Putamen (tissue), 1 donor: ENCODE measurements at regions not wholly inside any gene's neighbourhood (a gene's known extent, or its start where the extent isn't known, plus 50 kb on each side); places are given as distances from the start of the nearest gene placed in this dataset.

ENCODE experiments used
- DNase-seq: peaks from one replicate; pipeline ENCODE4 v3.0.0-alpha.2; 2016; ENCODE audit warnings: low spot score

DNA sequence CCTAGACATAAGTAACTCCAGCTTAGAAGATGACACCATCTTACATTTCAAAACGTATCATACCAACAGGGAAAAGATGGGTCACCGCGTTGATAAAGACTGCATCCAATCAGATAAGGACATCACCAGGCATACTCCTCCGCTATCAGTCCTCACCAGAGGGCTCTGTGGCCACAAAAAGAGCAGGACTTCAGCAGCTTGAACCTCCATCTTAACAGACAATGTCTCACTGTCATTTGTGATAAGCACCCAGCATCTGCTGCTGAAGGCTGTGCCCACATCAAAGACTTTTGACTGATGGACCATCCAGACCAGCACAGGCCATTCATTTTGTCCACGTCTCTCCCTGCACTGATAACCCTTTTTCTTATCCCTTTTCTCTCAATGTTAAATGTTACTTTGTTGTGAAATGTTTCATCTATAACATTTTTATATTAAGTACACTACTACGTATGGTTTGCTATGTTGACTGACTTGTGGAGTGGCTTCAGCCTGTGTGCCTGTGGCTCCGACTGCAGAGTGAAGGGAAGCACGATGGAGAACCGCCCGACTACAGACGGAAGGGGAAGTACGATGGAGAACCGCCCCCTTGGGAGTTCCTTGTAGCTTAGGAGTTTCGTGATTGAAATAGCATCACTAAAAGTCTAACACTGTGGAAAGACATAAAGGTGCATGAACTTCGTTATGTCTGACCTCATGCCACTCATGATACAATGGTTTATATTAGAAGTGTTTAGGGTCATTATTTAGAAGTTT, 595.4 kb upstream of the AGA start:
- no peak for DNase-seq

DNA sequence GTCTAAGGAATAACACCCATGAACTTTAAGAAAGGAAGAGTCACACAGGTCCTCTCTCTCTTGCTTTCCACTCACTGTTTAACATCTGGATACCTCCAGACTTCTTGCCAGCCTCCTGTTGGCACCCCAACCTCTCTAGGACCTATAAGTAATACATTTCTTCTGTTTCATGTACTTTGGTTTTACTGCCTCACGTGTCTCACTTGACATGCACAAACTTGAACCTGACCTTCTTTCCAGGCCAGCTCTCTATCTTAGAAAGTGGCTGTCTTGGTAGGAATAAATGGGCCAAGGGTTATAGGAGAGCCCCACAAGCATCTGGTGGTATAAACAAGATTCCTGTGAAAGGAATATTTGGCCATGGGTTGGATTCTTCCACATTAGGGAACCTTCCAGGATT, 614.8 kb upstream of the AGA start:
- no peak for DNase-seq

DNA sequence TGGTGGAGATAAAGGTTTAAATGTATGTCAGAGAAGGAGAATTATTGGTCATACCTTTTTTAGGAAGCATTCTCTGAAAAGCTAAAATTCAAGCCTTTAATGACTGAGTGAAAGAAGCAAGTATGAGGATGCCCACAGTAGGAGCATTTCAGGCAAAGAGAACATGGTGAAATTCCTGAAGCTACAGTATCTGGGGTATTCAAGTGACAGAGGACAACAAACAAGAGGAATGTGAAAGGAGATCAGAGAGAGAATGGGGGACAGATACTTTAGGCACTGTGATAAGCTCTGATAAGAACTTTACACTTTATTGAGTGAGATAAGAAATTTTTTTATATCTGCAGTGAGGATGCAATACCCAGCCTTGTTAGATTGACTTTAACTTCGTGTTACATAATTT, 621.3 kb upstream of the AGA start:
- no peak for DNase-seq

DNA sequence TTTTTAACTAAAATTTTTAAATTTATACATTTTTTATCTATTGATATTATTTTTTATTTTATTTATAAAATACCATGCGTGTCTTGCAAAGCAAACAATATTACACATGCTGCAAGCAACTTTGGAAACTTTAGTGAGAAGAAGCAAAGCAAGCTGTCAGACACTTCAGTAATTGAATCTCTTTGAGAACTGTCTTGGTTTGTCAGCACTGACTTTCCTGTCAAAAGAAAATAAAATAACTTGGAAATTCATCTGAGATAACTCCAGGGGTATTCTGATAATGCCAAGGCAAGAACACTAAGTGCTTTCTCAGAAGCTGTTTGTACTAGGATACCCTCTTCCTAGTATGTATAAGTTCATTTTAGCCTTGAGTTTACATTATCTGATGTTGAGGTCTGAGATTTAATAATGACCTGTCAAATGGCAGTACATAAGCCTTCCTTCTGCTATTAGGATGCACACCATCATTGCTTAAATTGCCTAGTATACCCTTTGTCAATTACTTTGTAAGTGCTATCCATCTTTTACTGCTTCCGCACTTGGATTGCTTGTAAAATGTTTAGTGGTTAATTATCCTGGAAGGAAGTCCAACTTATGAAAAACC, 624.2 kb upstream of the AGA start:
- no peak for DNase-seq

DNA sequence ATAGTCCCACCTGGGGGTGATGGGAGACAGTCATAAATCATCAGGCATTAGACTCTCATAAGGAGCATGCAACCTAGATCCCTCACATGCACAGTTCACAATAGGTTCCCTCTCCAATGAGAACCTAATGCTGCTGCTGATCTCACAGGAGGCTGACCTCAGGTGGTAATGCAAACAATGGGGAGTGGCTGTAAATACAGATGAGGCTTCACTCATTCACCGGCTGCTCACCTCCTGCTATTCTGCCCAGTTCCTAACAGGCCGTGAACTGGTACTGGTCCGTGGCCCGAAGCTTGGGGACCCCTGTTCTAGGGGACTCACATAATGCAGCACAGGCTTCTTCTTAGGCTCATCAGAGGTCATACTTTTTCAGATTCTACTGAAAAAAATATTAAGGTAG, 625.9 kb upstream of the AGA start:
- no peak for DNase-seq

DNA sequence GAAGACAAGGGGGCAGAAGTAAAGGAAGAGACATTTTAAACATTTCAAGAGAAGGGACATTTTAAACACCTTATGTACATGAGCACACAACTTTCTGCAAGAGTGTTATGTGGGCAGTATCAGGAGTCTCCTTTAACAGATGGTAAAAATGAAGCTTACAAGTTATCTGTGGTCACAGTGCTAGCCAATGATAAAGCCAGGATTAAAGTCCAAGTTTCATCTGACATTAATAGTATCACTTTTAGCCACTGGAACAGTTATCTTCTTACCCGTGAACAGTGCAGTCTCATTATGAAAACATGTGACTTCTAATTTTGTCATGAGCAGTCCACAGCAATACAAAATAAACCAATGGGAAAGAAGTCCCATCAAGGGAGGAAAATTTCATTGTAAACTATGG, 627.9 kb upstream of the AGA start:
- DNase-seq: no peak

DNA sequence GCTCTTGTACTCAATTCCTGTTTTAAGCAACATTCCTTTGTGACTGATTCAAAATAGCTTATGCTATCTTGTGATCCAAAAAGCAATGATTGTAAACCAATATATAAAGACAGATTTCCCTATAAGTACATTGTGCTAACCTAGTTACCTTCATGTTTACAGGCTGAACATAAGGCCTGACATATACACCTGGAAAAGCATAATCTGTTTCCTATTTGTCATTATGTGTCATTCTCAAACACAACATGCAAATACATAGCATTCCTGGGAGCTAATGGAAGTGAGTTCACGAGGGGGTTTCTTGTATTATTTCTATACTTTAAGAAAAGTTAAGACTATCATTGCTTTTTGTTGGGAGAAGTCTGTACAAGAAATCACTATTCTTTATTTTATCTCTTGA, 638.1 kb upstream of the AGA start:
- DNase-seq: no peak

DNA sequence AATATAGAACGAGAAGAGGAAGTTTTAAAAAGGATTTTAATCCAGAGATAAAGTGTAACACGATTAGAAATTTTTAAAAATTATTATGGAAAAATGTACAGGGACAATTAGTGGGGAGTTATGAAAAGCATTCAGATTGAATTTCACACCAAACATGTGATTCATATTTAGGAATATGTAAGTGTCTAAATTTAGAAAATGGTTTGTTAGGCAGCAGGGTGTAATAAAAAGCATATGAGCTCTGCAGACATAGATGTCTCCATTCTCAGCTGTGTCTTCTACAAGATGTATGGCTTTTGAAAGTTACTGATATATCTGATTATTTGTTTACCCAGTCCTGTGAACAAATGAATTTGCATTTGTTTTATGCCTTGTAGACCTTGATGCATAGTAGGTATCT, 638.9 kb upstream of the AGA start:
- no peak for DNase-seq

DNA sequence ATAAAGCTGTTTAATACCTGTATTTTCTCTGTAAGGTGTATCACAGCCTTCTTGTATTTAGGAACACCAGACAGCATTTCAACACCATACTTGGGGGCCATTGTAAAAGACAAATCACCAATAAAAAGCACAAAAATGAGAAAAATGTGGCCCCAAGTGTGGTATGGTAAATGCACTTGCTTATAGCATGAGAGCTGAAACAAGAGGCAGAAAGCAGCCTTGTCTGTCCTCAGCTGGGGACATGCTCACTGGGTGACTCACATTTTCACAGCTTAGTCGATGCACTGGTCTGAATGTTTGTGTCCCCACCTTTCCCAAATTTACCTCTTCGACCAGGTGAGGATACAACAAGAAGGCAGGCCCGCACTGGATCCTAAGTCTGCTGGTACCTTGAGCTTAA, 639.7 kb upstream of the AGA start:
- DNase-seq: no peak

DNA sequence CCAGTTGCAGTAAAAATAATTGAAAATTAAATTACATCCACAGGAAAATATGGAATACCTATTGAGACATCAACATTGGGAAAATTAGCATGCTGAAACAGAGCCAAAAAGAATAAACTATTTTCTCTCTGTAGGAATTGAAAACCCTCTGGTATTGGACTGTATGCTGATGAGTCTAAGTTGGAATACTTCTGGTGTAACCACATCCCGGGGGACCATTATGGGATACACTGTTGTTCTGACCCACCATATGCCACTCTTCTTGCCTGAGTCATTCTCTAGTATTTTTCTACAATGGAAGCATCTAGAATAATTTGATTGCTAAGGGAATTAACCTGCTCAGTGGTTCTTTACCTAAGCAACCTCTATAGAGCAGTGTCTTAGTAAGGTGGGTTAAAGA, 640.7 kb upstream of the AGA start:
- no peak for DNase-seq

DNA sequence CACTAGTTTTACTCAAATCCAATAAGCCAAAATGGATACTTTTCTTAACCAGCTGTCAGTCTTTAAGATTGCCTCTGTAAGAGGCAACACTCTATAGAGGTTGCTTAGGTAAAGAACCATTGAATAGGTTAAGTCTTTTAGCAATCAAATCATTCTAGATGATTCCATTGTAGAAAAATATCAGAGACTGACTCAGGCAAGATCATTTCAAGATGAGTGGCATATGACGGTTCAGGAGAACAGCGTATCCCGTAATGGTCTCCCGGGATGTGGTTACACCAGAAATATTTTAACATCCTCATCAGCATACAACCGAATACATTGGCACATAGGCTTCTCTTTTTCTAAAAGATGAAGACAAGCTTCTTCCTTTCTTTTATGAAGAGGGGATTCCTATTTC, 641.7 kb upstream of the AGA start:
- no peak for DNase-seq

DNA sequence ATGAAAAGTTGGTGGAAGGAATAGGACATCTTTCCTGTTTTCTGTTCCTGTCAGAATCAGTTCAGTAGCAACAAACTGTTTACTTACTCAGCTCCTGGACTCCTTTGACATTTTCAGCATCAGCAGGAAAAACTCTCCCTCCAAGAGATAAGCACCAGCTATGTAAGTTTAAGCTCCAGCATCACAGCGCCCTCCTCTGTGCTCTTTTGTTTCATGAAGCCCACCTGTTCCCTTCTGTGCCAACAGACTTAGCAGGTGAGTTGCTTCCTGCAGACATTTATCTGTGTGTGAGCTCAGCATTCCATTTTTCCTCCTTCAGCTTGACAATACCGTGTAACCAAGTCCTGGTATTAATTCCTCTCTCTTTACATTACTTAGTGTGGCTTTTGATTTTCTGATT, 644.1 kb upstream of the AGA start:
- no peak for DNase-seq

DNA sequence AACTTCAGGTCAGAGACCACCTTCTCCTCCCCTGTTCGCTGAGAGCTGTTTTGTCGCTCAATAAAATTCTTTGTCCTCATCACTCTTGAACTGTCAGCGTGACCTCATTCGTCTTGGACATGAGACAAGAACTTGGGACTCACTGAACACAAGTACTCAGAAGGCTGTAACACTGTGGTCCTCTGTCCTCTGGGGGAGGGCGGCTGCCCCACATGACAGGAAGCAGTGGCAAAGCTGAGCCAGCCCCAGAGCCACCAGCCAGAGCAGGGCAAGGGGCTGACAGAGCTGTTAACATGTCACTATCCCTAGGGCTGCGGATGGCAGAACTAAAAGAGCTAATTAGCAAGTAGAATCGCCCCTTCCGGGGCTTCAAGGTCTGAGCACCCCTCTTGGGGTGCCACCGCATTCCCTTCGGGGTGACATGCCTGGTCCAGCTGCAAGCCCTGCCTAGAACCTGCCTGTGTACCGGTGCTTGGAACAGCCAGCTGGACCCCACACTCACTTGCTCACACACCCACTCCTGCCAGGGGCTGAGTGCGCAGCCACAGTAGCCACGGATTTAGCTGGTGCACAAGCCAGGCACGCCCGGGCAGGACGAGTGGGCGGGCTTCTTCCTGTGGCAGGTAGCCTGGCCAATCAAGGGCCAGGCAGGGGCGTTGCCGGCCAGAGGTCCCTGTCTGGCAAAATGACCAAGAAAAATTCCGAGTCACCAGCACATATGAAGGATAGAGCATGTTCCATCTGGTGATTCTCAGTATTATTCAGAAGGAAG, 648.6 kb upstream of the AGA start:
- DNase-seq: peak; percentile 28

DNA sequence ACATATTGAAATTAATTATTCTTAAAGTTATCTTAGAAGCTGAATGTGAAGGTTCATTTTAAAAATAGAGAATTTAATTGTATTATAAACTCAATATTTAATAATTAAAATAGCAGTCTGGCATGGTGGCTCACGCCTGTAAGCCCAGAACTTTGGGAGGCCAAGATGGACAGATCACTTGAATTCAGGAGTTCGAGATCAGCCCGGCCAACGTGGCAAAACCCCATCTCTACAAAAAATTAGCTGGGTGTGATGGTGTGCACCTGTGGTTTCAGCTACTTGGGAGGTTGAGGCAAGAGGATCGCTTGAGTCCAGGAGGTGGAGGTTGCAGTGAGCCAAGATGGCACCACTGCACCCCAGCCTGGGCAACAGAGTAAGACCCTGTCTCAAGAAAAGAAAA, 659.9 kb upstream of the AGA start:
- DNase-seq: no peak

DNA sequence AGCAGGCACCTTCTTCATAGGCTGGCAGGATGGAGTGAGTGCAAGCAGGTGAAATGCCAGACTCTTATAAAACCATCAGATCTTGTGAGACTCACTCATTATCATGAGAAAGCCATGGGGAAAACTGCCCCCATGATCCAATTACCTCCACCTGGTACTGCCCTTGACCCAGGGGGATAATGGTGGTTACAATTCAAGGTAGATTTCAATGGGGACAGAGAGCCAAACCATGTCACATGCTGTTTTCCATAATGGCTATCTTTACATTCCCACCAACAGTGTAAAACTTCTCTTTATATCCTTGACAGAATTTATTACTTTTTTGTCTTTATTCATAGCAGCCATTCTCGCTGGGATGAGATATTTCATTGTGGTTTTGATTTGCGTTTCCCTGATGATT, 663.0 kb upstream of the AGA start:
- DNase-seq: no peak

DNA sequence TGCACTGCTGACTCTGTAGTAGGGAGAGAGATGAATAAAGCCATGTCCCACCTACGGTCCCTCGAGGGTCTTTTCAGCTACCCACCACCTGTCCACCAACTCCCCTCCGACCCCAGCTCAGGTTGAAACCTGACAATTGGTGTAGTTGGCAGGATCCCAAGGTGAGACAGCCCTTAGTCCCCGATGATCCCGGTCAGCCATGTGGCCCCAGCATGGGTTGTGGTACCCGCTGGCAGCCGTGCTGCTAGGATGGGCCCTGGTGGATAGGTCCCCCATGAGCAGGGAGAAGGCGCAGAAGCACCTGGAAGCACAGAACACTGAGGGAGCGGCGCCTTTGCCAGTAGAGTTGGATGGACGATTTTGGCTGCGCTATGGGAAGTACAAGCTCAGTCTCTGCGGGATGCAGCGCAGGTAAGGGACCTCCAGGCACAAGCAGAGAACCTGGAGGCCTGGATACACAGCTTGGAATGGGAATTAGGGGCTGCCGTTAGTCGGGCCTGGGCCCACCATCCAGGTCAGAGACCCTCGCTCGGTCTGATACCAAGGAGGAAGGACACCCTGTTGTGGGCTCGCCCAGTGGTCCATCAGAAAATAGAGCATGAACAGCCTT, 694.6 kb upstream of the AGA start:
- no peak for DNase-seq

DNA sequence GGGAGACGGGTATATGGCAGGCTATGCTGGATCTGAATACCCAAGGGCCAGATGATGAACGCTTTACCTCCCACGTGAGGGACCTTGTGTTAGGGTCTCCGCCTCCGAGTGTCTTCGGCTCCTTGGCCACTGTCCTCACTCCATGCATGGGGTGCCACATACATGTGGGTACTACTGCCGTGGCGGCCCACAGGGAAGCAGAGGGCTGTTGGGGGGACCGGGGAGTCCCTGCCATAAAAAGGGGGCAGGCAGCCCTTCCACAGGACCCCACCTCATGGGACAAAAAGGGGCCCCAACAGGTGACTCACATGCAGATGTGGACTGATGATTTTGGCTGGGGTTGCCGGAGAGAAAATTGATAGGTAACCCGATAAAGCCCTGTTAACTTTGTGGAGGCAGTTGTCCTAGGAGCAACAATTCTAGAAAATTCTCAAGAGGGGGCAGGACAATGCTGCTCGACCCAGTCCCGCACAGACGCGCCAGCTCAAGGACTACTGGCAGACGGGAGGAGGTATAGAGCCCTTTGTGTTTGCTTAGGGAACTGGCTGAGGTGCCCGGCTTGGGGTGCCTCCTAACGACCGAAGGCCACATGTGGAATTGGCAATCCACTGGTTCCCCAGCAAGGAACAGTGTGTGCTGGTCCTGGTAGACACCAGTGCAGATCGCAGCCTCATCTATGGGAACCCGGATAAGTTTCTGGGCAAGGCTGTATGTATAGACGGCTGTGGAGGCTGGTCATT, 695.7 kb upstream of the AGA start:
- no peak for DNase-seq

DNA sequence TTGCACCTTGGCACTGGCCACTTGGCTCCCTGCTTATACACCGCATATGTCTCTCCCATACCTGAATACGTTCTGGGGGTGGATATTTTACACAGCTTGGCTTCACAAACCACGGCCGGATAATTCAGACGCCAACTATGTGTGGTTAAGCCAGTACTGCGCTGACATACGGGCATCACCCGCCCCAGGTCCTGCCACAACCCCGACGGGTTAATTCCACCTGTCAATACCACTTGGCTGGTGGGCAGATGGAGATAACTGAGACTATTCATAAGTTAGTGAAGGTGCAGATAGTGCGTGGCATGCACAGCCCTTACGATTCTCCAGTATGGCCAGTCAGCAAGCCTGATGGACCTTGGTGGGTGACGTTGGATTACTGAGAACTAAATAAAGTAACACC, 696.3 kb upstream of the AGA start:
- DNase-seq: no peak

DNA sequence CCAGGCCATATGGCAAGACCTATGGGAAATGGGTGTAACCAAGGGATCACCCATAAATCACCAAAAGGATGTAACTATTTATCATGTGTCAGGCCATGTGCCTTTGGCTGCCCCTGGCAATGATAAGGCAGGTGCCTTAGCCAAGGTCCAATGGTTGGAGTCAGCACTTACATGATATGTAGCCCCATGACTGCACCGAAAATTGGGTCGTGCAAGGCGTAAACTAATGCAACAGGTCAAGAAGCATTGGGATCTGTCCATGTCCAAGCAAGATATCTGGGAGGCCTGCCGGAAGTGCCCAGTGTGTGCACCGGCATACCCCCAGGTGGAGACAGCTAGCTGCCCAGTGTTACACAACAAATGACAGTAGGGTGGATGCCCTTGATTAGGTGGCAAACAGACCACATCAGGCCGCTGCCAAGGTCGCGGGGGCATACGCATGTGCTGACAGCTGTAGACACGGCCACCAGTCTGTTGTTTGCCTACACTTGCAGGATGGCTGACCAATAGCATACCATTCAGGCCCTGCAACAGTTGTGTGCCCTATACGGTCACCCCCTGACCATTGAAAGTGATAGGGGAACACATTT, 698.2 kb upstream of the AGA start:
- no peak for DNase-seq

DNA sequence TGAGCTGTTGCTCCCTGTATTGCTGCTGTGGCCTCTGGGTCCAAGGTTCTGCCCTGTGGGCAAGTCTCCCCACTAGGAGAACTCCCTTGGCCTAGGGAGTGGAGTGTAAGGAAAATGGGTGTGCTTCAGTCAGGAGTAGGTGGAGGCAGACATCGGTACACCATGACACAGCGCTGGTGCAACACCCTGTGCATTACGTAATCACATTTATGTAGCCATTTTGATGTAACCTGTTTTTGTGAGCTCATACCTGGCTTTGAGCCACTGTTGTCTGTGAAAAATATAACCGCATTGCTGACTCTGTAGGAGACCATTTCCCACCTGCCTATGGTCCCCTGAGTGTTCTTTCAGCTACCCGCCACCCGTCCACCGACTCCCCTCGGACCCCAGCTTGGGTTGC, 700.5 kb upstream of the AGA start:
- DNase-seq: no peak

DNA sequence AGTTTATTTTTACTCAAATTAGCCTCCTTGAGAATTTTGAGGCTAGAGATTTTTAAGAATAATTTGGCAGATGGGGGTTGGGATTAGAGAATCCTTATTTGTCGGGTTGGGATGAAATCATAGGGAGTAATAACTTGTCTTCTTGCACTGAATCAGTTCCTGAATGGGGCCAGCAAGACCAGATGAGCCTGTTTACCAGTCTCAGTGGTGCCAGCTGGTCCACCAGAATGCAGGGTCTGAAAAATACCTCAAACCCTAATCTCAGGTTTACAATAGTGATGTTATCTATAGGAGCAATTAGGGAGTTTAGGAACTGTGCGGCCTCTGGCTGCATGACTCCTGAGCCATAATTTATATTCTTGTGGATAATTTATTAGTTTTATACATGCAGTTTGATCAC, 705.9 kb upstream of the AGA start:
- no peak for DNase-seq
